Small intestine (tissue), 7 donors: ENCODE measurements at regions not wholly inside any gene's neighbourhood (a gene's known extent, or its start where the extent isn't known, plus 50 kb on each side); places are given as distances from the start of the nearest gene placed in this dataset.
"Not testable (repeated sequence)": the region's sequence is repeated elsewhere in the genome, so short reads cannot be mapped to it uniquely, and the experiment has no call there.

Experiments
- DNase-seq, 2 donors: peaks; one replicate each; pipeline versions ENCODE4 v3.0.0 to v3.0.0-alpha.2; 2013
- FAIRE-seq: peaks from 2 replicates; lab custom pipeline; 2012; peaks lifted over from hg19 to GRCh38; lab: Jason Lieb, UNC
- H3K27ac ChIP-seq, 3 donors: one replicate each; pipeline ENCODE4 v1.5.1; 2013; ENCODE audit warnings: low read length in 2 of 3, mild to moderate bottlenecking in 2 of 3, control low read depth in 1 of 3, inconsistent platforms in 1 of 3, low read depth in 1 of 3, moderate library complexity in 1 of 3
- H3K27me3 ChIP-seq, 3 donors: one replicate each; pipeline ENCODE4 v1.6.1; 2013; ENCODE audit warnings: low read length in 3 of 3, inconsistent platforms in 1 of 3; ENCODE audit not compliant: control insufficient read depth in 3 of 3, insufficient read depth in 3 of 3
- H3K36me3 ChIP-seq, 3 donors: one replicate each; pipeline ENCODE4 v1.6.1; 2013; ENCODE audit warnings: low read length in 3 of 3, inconsistent platforms in 1 of 3, low read depth in 1 of 3, mild to moderate bottlenecking in 1 of 3, moderate library complexity in 1 of 3; ENCODE audit not compliant: control insufficient read depth in 3 of 3, insufficient read depth in 2 of 3
- H3K4me1 ChIP-seq, 3 donors: one replicate each; pipeline ENCODE4 v1.6.1; 2013; ENCODE audit warnings: low read length in 2 of 3, inconsistent platforms in 1 of 3, low read depth in 1 of 3, mild to moderate bottlenecking in 1 of 3, moderate library complexity in 1 of 3; ENCODE audit not compliant: control insufficient read depth in 3 of 3, insufficient read depth in 2 of 3
- H3K4me3 ChIP-seq, 3 donors: one replicate each; pipeline ENCODE4 v1.5.1; 2013; ENCODE audit warnings: low read length in 3 of 3, control low read depth in 1 of 3, inconsistent platforms in 1 of 3, low read depth in 1 of 3, mild to moderate bottlenecking in 1 of 3, moderate library complexity in 1 of 3
- H3K9me3 ChIP-seq, 2 donors: one replicate each; pipeline ENCODE4 v1.6.1; 2013; ENCODE audit warnings: low read depth in 1 of 2, low read length in 1 of 2; ENCODE audit not compliant: control insufficient read depth in 2 of 2, insufficient read depth in 1 of 2
- WGBS, 3 donors: extraction: QIAGEN DNeasy Blood & Tissue Kit; methylation state at CpG; one replicate each; pipeline ENCODE4 v1.1.7; 2013; 5-methylcytosine and 5-hydroxymethylcytosine counted together
- donor health status: healthy with polysubstance abuse.
- donor health status: control.
- donor health status: control.
- donor health status: Bipolar disorder and iron deficiency.
- donor health status: healthy.

DNA sequence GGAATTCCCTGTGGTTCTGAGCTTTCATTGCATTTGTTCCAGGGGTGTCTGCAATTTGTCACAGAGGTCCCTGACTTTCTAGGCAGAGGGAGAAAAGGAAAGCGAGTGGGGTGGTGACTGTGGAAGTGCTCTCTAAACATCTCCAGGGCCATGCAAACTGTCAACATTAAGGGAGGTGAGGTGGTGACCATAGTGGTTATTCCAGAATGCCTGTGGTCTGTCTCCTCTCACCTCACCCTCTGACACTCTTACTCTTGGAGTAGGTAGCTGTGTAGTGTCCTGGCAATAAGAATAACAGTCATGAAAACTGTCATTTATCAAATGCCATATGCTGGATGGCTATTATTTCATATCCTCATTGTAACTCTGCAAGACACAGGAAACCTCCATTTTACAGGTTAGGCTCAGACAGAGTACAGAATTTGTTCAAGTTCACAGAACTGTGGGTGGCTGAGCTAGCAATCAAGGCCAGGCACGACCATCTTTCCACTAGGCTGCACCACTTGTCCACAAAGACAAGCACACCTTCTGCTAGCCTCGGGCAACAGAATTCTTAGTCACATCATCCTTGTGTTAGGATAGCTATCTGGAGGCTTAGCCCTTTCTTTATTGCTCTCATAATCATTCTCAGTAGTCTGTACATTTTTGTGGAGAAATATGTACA lies 179.4 kb downstream of the CD47 start:
- Histone ChIP-seq H3K27me3 (no peaks in the 10 kb centered on the region), H3K4me3 (no peak overlapping the region), H3K27ac (no peak overlapping the region), H3K9me3 (no peaks in the 10 kb centered on the region), H3K36me3 (no peaks in the 10 kb centered on the region), H3K4me1 (no peaks in the 10 kb centered on the region)
- DNase-seq (no peak), FAIRE-seq (no peak)
- WGBS, 3 donors, result 59 to 70% (median 67%) methylated on average over 3 of the region's 3 CpGs

DNA sequence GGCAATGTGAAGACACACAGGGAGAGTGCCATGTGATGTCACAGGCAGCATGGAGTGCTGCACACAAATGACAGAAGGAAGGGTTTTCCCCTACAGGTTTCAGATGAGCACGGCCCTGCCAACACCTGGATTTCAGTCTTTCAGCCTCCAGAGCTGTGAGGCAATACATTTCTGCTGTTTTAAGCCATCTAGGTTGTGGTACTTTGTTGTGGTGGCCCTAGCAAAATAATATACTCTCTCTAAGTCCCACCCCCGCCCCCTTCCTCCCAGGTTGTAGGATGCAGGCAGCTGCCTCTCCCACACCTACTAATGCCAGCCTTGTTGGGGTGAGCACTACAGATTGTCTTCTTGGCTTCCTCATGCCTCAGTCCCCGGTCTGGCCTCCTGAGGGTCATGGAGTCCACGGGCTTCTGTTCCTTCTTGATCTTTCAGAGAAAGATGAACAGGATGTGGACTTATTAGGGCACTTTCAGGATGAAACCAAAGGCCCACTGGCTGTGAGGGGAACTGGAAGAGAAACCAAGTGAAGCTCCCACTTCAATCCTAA lies 180.0 kb downstream of the CD47 start:
- H3K4me3 ChIP-seq, result no peak overlapping the region
- 30 to 52% (median 45%) methylated on average over 4 of the region's 4 CpGs for WGBS, 3 donors
- H3K4me1 ChIP-seq, result no peaks in the 10 kb centered on the region
- no peak for FAIRE-seq
- no peaks in the 10 kb centered on the region for H3K27me3 ChIP-seq
- H3K9me3 ChIP-seq, result no peaks in the 10 kb centered on the region
- DNase-seq, result no peak
- H3K27ac ChIP-seq, result no peak overlapping the region
- no peaks in the 10 kb centered on the region for H3K36me3 ChIP-seq

DNA sequence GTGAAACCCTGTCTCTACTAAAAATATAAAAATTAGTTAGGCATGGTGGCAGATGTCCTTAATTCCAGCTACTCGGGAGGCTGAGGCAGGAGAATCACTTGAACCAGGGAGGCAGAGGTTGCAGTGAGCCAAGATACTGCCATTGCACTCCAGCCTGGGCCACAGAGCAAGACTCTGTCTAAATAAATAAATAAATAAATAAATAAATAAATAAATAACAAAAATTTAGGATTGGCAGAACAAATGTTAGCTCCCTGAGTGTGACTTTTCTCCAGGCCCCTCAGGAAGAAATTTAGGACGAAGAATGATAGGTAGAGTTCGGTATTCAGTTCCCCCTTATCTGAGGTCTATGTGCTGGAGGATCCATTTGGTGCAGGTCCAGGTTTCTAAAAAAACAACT lies 181.2 kb downstream of the CD47 start:
- not testable (repeated sequence) for H3K4me1 ChIP-seq, DNase-seq, H3K27me3 ChIP-seq, H3K9me3 ChIP-seq, FAIRE-seq, H3K36me3 ChIP-seq, H3K4me3 ChIP-seq, H3K27ac ChIP-seq
- 84 to 99% (median 88%) methylated on average over 3 of the region's 3 CpGs for WGBS, 3 donors

DNA sequence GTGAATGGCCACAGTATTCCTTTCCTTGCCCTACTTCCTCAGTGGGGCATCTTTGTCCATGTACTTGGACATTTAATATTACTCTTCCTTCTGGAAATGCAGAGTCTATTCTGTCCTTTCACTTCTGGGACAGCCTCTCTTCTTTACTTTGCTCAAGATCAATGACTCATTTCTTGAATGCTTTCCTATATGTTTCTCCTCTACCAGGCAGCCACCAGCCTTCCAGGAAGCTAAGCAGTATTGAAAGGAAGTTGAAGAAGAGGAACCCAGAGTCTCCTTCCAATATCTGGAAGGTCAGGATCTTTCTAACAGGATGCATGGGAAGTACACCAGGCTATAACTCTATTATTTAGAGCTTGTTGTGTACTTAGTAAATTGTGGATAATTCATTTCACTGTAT lies 182.8 kb downstream of the CD47 start:
- Histone ChIP-seq H3K4me1 (no peaks in the 10 kb centered on the region), H3K4me3 (no peak overlapping the region)
- FAIRE-seq, result no peak

DNA sequence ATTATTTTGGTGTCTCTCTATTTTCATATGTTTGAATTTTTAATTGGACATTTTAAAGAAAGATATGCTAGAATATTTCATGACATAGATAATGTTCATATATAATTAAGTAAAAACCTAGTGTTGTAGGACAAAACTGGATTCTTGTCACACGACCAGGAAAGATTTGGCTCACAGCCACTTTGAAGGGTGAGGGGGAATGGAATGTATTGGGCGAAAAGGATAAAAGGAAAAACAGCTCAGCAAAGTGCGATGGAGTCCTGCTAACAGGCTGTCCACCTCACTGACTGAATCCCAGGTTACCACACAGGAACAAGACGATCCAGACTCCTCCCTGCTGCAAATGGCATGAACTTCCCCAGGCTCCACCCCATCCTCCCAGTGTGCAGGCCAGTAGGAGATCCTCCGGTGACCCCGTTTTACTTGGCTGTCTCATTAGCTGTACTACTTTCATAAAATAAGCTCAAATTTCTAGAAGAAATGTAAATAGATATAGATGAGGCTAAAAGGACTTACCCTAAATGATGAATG lies 186.2 kb downstream of the CD47 start:
- 58 to 74% (median 61%) methylated on average over 6 of the region's 6 CpGs for WGBS, 3 donors
- no peak for DNase-seq
- no peak for FAIRE-seq
- no peaks in the 10 kb centered on the region for H3K4me1 ChIP-seq
- no peaks in the 10 kb centered on the region for H3K27me3 ChIP-seq
- H3K36me3 ChIP-seq, result no peaks in the 10 kb centered on the region
- no peak overlapping the region for H3K4me3 ChIP-seq
- H3K27ac ChIP-seq, result no peak overlapping the region
- no peaks in the 10 kb centered on the region for H3K9me3 ChIP-seq

More for the DNA sequence above, 182.8 kb downstream of the CD47 start:
- Histone ChIP-seq H3K27me3 (no peaks in the 10 kb centered on the region), H3K27ac (no peak overlapping the region), H3K9me3 (no peaks in the 10 kb centered on the region), H3K36me3 (no peaks in the 10 kb centered on the region)
- no peak for DNase-seq

DNA sequence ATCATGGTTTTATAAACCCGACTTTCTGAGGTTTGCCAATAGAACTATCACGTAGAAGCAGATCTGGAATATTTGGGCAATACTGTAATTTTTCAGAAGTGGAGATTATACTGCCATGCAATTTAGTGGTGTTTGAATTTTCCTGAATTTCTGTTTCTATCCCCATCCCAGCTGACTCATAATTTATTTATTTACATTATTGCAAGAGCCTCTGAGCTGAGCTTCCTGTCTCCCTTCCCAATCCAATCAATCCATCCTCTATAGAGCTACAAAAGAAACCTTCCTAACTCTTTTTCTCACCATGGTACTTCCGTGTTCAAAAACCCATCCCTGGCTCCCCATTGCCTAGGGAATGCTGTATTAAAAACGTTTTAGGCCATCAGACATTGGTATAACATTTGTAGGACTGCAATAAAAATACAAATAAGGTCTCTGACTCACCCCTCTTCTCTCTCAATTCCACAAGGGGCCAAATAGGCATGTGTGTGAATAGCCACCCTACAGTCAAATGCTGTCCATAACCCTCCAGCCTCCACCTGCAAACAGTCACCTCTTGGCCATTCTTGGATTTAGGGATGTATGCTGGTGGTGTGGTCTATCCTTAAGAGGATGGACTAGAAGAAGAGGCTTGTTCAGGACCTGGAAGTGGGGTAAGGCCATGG lies 190.7 kb downstream of the CD47 start:
- Histone ChIP-seq H3K4me1 (no peaks in the 10 kb centered on the region), H3K4me3 (no peak overlapping the region), H3K27ac (no peak overlapping the region), H3K36me3 (no peaks in the 10 kb centered on the region), H3K9me3 (no peaks in the 10 kb centered on the region), H3K27me3 (peaks cover 0 to 4% (median 2%) of the 10 kb centered on the region in 3 donors)
- WGBS, 3 donors, result 47 to 63% (median 53%) methylated on average over 4 of the region's 4 CpGs
- FAIRE-seq, result no peak
- DNase-seq, result no peak

DNA sequence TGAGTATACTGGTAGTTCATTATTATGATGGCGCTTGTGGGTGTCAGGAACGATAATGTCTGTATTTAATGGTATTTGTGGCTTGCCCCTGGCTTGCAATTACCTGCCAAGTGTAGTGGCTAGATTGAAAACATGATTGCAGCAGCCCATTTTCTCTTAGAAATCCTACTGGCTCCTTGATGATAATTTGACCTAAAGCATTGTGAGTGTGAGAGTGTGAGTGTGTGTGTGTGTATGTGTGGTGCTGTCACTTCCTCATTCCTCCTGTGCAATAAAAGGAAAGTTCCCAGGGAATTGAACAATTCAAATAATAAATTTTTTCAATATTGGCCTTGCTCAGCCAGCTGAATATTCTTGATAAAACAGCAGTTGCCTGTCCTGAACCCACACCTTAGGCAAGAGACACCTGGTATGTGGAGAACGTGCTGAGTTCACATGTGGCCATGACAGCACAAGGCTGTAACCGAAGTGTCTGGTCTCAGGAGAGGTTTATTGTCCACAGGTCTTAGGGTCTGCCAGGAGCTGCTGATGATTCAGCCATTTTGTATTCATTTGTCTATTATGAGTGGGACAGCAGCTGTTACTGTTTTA lies 193.3 kb downstream of the CD47 start:
- H3K9me3 ChIP-seq, result no peaks in the 10 kb centered on the region
- DNase-seq (no peak), FAIRE-seq (no peak)
- no peaks in the 10 kb centered on the region for H3K36me3 ChIP-seq
- no peak overlapping the region for H3K27ac ChIP-seq
- H3K27me3 ChIP-seq, result peaks cover 0 to 5% (median 4%) of the 10 kb centered on the region in 3 donors
- no peak overlapping the region for H3K4me3 ChIP-seq
- WGBS, 3 donors, result 46 to 68% (median 59%) methylated on average over 4 of the region's 4 CpGs
- no peaks in the 10 kb centered on the region for H3K4me1 ChIP-seq

DNA sequence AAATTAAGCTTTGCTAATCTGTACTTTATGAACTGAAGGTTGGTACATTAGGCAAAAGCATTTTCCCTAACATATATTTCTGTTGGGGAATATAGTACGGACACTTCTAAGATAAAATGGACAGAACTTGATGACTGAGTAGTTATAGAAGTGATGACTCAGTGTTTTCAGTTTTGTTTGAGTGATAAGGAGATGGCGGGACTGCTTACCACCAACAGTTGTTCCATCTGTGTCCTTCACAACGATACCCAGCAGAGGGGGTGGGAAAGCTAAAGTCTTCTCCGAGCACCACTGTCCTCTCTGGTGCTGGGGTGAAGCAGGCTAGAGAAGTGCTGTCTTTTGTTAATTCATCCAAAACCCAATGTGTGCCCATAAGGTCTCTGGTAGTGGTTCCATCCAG lies 195.8 kb downstream of the CD47 start:
- Histone ChIP-seq H3K9me3 (no peaks in the 10 kb centered on the region), H3K27me3 (peaks cover 0 to 5% (median 4%) of the 10 kb centered on the region in 3 donors), H3K4me3 (no peak overlapping the region), H3K36me3 (no peaks in the 10 kb centered on the region), H3K27ac (no peak overlapping the region), H3K4me1 (no peaks in the 10 kb centered on the region)
- DNase-seq, result no peak
- no peak for FAIRE-seq
- 65 to 85% (median 72%) methylated on average over 4 of the region's 4 CpGs for WGBS, 3 donors
